MCF 10A (cell line): ENCODE measurements at regions not wholly inside any gene's neighbourhood (a gene's known extent, or its start where the extent isn't known, plus 50 kb on each side); places are given as distances from the start of the nearest gene placed in this dataset.

Experiments used
- BruUV-seq: library from RNA; stranded (reverse); fragments of 400-500 nt; replicated peaks from 2 replicates; lab custom pipeline; 2021; lab: Mats Ljungman, UMichigan
- CTCF ChIA-PET: fragments of 300-600 bp; sonication (Branson Sonifier 250); formaldehyde crosslinking; extraction: SDS; loops from one replicate; lab custom pipeline; 2021; ENCODE audit warnings: antibody characterized with exemption, inconsistent platforms; lab: Yijun Ruan, JAX
- POLR2A ChIA-PET: fragments of 300-600, 350-650 bp; sonication (Branson Sonifier 250); formaldehyde crosslinking; extraction: SDS; loops from one replicate; lab custom pipeline; 2020; ENCODE audit warnings: antibody characterized with exemption, inconsistent platforms; lab: Yijun Ruan, JAX
- DNase-seq: peaks from one replicate; pipeline ENCODE4 v3.0.0-alpha.2; 2018; ENCODE audit not compliant: unreplicated experiment
- H3K27ac Mint-ChIP-seq: one replicate; pipeline ENCODE4 v1.8.0; 2022; ENCODE audit warnings: mild to moderate bottlenecking, low read depth, mixed read lengths; ENCODE audit not compliant: unreplicated experiment
- H3K27me3 Mint-ChIP-seq: one replicate; pipeline ENCODE4 v1.8.0; 2022; ENCODE audit warnings: mixed read lengths; ENCODE audit not compliant: insufficient read depth, unreplicated experiment
- H3K36me3 Mint-ChIP-seq: one replicate; pipeline ENCODE4 v1.8.0; 2022; ENCODE audit warnings: mild to moderate bottlenecking, moderate library complexity, mixed read lengths; ENCODE audit not compliant: insufficient read depth, unreplicated experiment
- H3K4me1 Mint-ChIP-seq: one replicate; pipeline ENCODE4 v1.8.0; 2022; ENCODE audit warnings: mixed read lengths; ENCODE audit not compliant: insufficient read depth, unreplicated experiment
- H3K4me3 Mint-ChIP-seq: one replicate; pipeline ENCODE4 v1.8.0; 2022; ENCODE audit warnings: mild to moderate bottlenecking, moderate library complexity, mixed read lengths; ENCODE audit not compliant: unreplicated experiment
- H3K9me3 Mint-ChIP-seq: one replicate; pipeline ENCODE4 v1.8.0; 2022; ENCODE audit warnings: mixed read lengths; ENCODE audit not compliant: unreplicated experiment
- CTCF ChIP-seq: fragments of 200-600 bp; IDR thresholded peaks from one replicate; pipeline ENCODE4 v1.8.0; 2022; ENCODE audit warnings: antibody characterized with exemption, mild to moderate bottlenecking; ENCODE audit not compliant: unreplicated experiment
- intact Hi-C: fragments of 100-400 bp; cut with micrococcal nuclease; formaldehyde crosslinking; loops from 2 replicates; pipeline ENCODE4 v1.14.1; 2022

GRCh38 chr2:237268004-237268708, 145.8 kb downstream of the COL6A3 start:
- DNase-seq = no peak
- ChIA-PET CTCF (interaction anchor here (0.6 to 1.4 kb wide), 6 partner anchors 13 to 208 kb away, joined by 3 to 4 read pairs (median 3); no protein-coding TSS in a partner anchor), POLR2A (interaction anchor here (0.7 to 1.2 kb wide), 3 partner anchors 13 to 26 kb away, joined by 3 read pairs; no protein-coding TSS in a partner anchor)
- TF ChIP-seq CTCF = no peak
- no peak overlapping the region for H3K4me3 Mint-ChIP-seq
- no peak overlapping the region for H3K27ac Mint-ChIP-seq
- intact Hi-C loops = no loop called here
- peaks cover 16% of the 10 kb centered on the region for H3K4me1 Mint-ChIP-seq
- H3K27me3 Mint-ChIP-seq = no peaks in the 10 kb centered on the region
- H3K36me3 Mint-ChIP-seq = no peaks in the 10 kb centered on the region
- no TSS peak for BruUV-seq
- no peaks in the 10 kb centered on the region for H3K9me3 Mint-ChIP-seq

GRCh38 chr2:237269138-237269875, 144.7 kb downstream of the COL6A3 start:
- H3K9me3 Mint-ChIP-seq = no peaks in the 10 kb centered on the region
- POLR2A ChIA-PET = interaction anchor here (1.2 kb wide), 1 partner anchor 15 kb away, joined by 3 read pairs; no protein-coding TSS in a partner anchor
- DNase-seq = no peak
- BruUV-seq = no TSS peak
- no peak overlapping the region for H3K4me3 Mint-ChIP-seq
- H3K27ac Mint-ChIP-seq = no peak overlapping the region
- no peak for TF ChIP-seq CTCF
- peaks cover 4% of the 10 kb centered on the region for H3K4me1 Mint-ChIP-seq
- intact Hi-C loops = no loop called here
- CTCF ChIA-PET = interaction anchor here (0.6 to 1.4 kb wide), 4 partner anchors 20 to 148 kb away, joined by 3 to 4 read pairs (median 4); no protein-coding TSS in a partner anchor
- no peaks in the 10 kb centered on the region for H3K27me3 Mint-ChIP-seq
- no peaks in the 10 kb centered on the region for H3K36me3 Mint-ChIP-seq

GRCh38 chr2:237270520-237270919, 143.4 kb downstream of the COL6A3 start:
- DNase-seq = no peak
- BruUV-seq = no TSS peak
- CTCF ChIA-PET = interaction anchor here (0.6 kb wide), 1 partner anchor 199 kb away, joined by 3 read pairs; no protein-coding TSS in a partner anchor
- no peaks in the 10 kb centered on the region for H3K36me3 Mint-ChIP-seq
- no peaks in the 10 kb centered on the region for H3K27me3 Mint-ChIP-seq
- POLR2A ChIA-PET = interaction anchor here (0.7 to 1.9 kb wide), 2 partner anchors 20 to 27 kb away, joined by 3 to 10 read pairs; no protein-coding TSS in a partner anchor
- no peak overlapping the region for H3K4me3 Mint-ChIP-seq
- intact Hi-C loops = no loop called here
- no peaks in the 10 kb centered on the region for H3K9me3 Mint-ChIP-seq
- H3K27ac Mint-ChIP-seq = no peak overlapping the region
- peaks cover 4% of the 10 kb centered on the region for H3K4me1 Mint-ChIP-seq
- no peak for TF ChIP-seq CTCF
